ENCODE measurements at regions not wholly inside any gene's neighbourhood (a gene's known extent, or its start where the extent isn't known, plus 50 kb on each side); places are given as distances from the start of the nearest gene placed in this dataset.

DNA sequence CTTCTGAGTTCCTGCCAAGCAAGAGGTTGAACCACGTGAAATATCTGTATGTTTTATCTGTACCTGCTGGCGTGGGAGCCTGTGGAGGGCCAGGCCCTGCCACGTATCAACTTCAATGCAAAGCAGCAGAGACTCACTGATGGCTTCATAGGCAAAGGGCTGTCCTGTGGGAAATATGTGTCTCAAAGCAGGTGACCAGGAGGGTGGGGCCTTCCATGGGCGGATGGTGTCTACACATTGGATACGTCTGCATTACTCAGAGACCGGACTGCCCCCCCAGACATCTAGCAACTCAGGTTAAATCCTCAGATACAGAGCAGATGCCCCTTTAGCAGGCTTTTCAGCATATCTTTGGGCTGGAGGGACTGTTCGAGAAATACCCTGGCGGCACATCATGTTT lies 210.8 kb upstream of the C1orf174 start:
- no peaks in the 10 kb centered on the region for H4K20me1 ChIP-seq (ENCODE audit: insufficient read depth)
- H3K4me2 ChIP-seq: no peak overlapping the region
- no peak overlapping the region for H3K4me3 ChIP-seq (IDR thresholded peaks at IDR 0.05; ENCODE audit: insufficient read depth, low read depth, low read length)
- no peaks in the 10 kb centered on the region for H3K79me2 ChIP-seq (ENCODE audit: insufficient read depth, low read depth)
- H3K36me3 ChIP-seq (ENCODE audit: insufficient read depth): no peaks in the 10 kb centered on the region
- H3K27ac ChIP-seq: no peak overlapping the region
- no peak overlapping the region for H2AFZ ChIP-seq (ENCODE audit: low read depth)
- H3K4me1 ChIP-seq (ENCODE audit: low read depth, poor library complexity, severe bottlenecking): no peaks in the 10 kb centered on the region
- TF ChIP-seq, protein P1, sequence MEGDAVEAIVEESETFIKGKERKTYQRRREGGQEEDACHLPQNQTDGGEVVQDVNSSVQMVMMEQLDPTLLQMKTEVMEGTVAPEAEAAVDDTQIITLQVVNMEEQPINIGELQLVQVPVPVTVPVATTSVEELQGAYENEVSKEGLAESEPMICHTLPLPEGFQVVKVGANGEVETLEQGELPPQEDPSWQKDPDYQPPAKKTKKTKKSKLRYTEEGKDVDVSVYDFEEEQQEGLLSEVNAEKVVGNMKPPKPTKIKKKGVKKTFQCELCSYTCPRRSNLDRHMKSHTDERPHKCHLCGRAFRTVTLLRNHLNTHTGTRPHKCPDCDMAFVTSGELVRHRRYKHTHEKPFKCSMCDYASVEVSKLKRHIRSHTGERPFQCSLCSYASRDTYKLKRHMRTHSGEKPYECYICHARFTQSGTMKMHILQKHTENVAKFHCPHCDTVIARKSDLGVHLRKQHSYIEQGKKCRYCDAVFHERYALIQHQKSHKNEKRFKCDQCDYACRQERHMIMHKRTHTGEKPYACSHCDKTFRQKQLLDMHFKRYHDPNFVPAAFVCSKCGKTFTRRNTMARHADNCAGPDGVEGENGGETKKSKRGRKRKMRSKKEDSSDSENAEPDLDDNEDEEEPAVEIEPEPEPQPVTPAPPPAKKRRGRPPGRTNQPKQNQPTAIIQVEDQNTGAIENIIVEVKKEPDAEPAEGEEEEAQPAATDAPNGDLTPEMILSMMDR (conservative IDR thresholded peaks at IDR 0.05; ENCODE audit: low read depth, low read length): no peak
- H3K9ac ChIP-seq: no peak overlapping the region
- peaks cover 4% of the 10 kb centered on the region; the same call in 1 of the 2 replicates for H3K27me3 ChIP-seq (ENCODE audit: insufficient read depth, low read depth)

DNA sequence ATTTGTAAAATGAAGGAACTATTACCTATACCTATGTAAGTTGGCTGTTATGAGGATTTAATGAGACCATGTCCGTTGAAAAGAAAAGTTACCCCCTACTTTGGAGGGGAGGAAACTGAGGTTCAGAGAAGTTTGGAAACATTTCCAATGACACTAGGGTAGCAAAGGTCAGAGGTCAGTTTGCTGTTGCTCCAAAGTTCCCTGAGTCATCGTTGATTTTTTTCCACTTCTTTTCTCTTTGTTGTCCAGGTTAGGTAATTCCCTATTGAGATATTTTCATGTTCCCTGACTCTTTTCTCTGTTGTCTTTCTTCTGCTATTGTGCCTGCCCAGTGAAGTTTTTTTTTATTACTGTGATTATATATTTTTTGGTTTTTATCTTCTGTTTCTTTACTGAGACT lies 213.8 kb upstream of the C1orf174 start:
- TF ChIP-seq, protein P1 (conservative IDR thresholded peaks at IDR 0.05; ENCODE audit: low read depth, low read length): no peak
- Histone ChIP-seq H3K4me2 (no peak overlapping the region), H3K4me1 (ENCODE audit: low read depth, poor library complexity, severe bottlenecking) (no peaks in the 10 kb centered on the region), H3K79me2 (ENCODE audit: insufficient read depth, low read depth) (no peaks in the 10 kb centered on the region), H3K27me3 (ENCODE audit: insufficient read depth, low read depth) (peaks cover 10% of the 10 kb centered on the region; the same call in 1 of the 2 replicates), H4K20me1 (ENCODE audit: insufficient read depth) (no peaks in the 10 kb centered on the region), H3K36me3 (ENCODE audit: insufficient read depth) (no peaks in the 10 kb centered on the region), H2AFZ (ENCODE audit: low read depth) (no peak overlapping the region), H3K9ac (no peak overlapping the region), H3K27ac (no peak overlapping the region), H3K4me3 (IDR thresholded peaks at IDR 0.05; ENCODE audit: insufficient read depth, low read depth, low read length) (no peak overlapping the region)

DNA sequence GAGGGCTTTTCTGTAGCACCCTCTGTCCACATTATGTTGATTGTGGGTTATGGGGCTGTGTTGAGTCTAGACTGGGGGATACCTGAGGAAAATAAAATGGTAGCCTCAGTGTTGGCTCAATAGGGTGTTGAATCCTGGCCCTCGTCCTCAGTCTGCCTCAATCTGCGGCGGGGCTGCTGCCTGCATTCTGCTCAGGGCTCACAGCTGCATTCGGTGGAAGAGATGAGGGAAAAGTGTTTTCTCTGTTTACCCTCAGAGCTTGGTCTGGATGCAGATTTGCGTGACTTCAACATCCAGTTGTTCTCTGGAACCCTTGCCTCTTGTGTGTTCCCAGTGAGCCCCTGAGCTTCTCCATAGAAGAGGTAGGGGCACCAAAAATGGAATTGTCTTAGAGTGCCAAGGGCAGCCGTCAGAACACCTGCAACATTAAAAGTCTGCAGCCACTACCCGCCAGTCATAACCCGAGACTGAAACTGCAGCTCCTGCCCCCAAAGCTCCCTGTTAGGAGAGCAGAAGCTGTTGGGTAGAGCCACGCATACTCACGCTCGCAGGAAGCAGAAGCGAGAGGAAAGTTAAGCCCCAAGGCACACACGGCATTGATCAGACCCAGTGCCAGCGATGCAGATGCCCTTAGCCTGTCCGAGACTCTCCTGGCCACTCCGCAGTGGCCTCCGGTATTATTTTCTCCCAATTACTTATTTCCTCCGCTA lies 215.3 kb upstream of the C1orf174 start:
- H3K27ac ChIP-seq: no peak overlapping the region
- H3K36me3 ChIP-seq (ENCODE audit: insufficient read depth): no peaks in the 10 kb centered on the region
- H4K20me1 ChIP-seq (ENCODE audit: insufficient read depth): no peaks in the 10 kb centered on the region
- H3K79me2 ChIP-seq (ENCODE audit: insufficient read depth, low read depth): no peaks in the 10 kb centered on the region
- no peak overlapping the region for H3K4me3 ChIP-seq (IDR thresholded peaks at IDR 0.05; ENCODE audit: insufficient read depth, low read depth, low read length)
- no peaks in the 10 kb centered on the region for H3K4me1 ChIP-seq (ENCODE audit: low read depth, poor library complexity, severe bottlenecking)
- H3K9ac ChIP-seq: no peak overlapping the region
- no peak overlapping the region for H3K4me2 ChIP-seq
- H3K27me3 ChIP-seq (ENCODE audit: insufficient read depth, low read depth): peaks cover 6% of the 10 kb centered on the region; the same call in 1 of the 2 replicates
- TF ChIP-seq, protein P1 (conservative IDR thresholded peaks at IDR 0.05; ENCODE audit: low read depth, low read length): no peak
- no peak overlapping the region for H2AFZ ChIP-seq (ENCODE audit: low read depth)

DNA sequence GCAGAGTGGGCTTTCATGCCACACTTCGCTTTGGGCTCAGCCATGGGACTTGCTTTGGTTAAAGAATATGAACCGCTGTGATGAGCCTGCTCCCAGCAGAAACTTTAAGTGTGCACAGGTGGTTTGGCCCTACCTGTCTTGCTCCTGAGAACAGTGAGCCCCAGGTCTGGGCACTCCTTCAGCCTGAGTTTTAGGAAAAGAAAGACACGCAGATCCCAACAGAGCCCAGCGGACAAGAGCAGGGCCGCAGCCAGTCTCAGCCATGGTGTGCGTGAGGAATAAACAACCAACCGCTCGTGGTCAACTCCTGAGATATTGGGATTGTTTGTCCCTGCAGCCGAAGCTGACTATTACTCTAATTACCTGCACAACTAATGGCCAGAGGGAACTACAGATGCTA lies 217.1 kb upstream of the C1orf174 start:
- H3K4me3 ChIP-seq (IDR thresholded peaks at IDR 0.05; ENCODE audit: insufficient read depth, low read depth, low read length): no peak overlapping the region
- TF ChIP-seq, protein P1 (conservative IDR thresholded peaks at IDR 0.05; ENCODE audit: low read depth, low read length): no peak
- peaks cover 10% of the 10 kb centered on the region; the same call in 1 of the 2 replicates for H3K27me3 ChIP-seq (ENCODE audit: insufficient read depth, low read depth)
- no peak overlapping the region for H3K9ac ChIP-seq
- no peaks in the 10 kb centered on the region for H3K36me3 ChIP-seq (ENCODE audit: insufficient read depth)
- H3K4me1 ChIP-seq (ENCODE audit: low read depth, poor library complexity, severe bottlenecking): no peaks in the 10 kb centered on the region
- H3K4me2 ChIP-seq: no peak overlapping the region
- H3K27ac ChIP-seq: no peak overlapping the region
- no peaks in the 10 kb centered on the region for H3K79me2 ChIP-seq (ENCODE audit: insufficient read depth, low read depth)
- H2AFZ ChIP-seq (ENCODE audit: low read depth): no peak overlapping the region
- no peaks in the 10 kb centered on the region for H4K20me1 ChIP-seq (ENCODE audit: insufficient read depth)
